Natural killer cell (primary cell): ENCODE measurements at regions not wholly inside any gene's neighbourhood (a gene's known extent, or its start where the extent isn't known, plus 50 kb on each side); places are given as distances from the start of the nearest gene placed in this dataset.

Source experiments
- ATAC-seq, 3 donors: fragments of 150-1000 bp in 2 of 3; fragments of 200-7000 bp in 1 of 3; cut with Tn5 transposase; 1 replicate in 1 of 3; 2 replicates in 2 of 3; pipeline ENCODE4 v1.10.0; 2021; ENCODE audit warnings: mild to moderate bottlenecking in 2 of 3, moderate library complexity in 2 of 3
- DNase-seq, 2 donors: peaks; one replicate each; pipeline versions ENCODE4 v3.0.0 to v3.0.0-alpha.2; 2013 to 2021; ENCODE audit warnings: mixed read lengths in 1 of 2
- H3K27ac ChIP-seq: one replicate; pipeline ENCODE4 v1.5.1; 2013; ENCODE audit warnings: mild to moderate bottlenecking, low read length
- H3K27me3 ChIP-seq: one replicate; pipeline ENCODE4 v1.6.1; 2013; ENCODE audit warnings: low read length; ENCODE audit not compliant: control insufficient read depth, insufficient read depth
- H3K36me3 ChIP-seq: one replicate; pipeline ENCODE4 v1.6.1; 2013; ENCODE audit warnings: low read length; ENCODE audit not compliant: control insufficient read depth, insufficient read depth
- H3K4me1 ChIP-seq: one replicate; pipeline ENCODE4 v1.6.1; 2013; ENCODE audit warnings: low read length; ENCODE audit not compliant: control insufficient read depth, insufficient read depth
- H3K4me3 ChIP-seq: one replicate; pipeline ENCODE4 v1.5.1; 2013; ENCODE audit warnings: low read length
- H3K9me3 ChIP-seq: one replicate; pipeline ENCODE4 v1.6.1; 2013; ENCODE audit warnings: low read length; ENCODE audit not compliant: control insufficient read depth, insufficient read depth
- H3K27ac Mint-ChIP-seq, 2 donors: one replicate each; pipeline ENCODE4 v1.8.0; 2022; ENCODE audit warnings: mild to moderate bottlenecking in 2 of 2, mixed read lengths in 2 of 2, moderate library complexity in 1 of 2
- H3K27me3 Mint-ChIP-seq, 2 donors: one replicate each; pipeline ENCODE4 v1.8.0; 2022; ENCODE audit warnings: low read depth in 2 of 2, mixed read lengths in 2 of 2
- H3K36me3 Mint-ChIP-seq: one replicate; pipeline ENCODE4 v1.8.0; 2022; ENCODE audit warnings: mixed read lengths
- H3K4me1 Mint-ChIP-seq, 2 donors: one replicate each; pipeline ENCODE4 v1.8.0; 2022; ENCODE audit warnings: mixed read lengths in 2 of 2
- H3K4me3 Mint-ChIP-seq: one replicate; pipeline ENCODE4 v1.8.0; 2022; ENCODE audit warnings: mild to moderate bottlenecking, moderate library complexity, mixed read lengths
- H3K9me3 Mint-ChIP-seq, 2 donors: one replicate each; pipeline ENCODE4 v1.8.0; 2022; ENCODE audit warnings: mixed read lengths in 2 of 2
- WGBS: methylation state at CpG from one replicate; pipeline ENCODE4 v1.1.7; 2013; ENCODE audit warnings: missing lambda C conversion rate; ENCODE audit not compliant: insufficient coverage; 5-methylcytosine and 5-hydroxymethylcytosine counted together
- intact Hi-C: fragments of 100-400 bp; cut with micrococcal nuclease; formaldehyde crosslinking; loops from one replicate; pipeline ENCODE4 v1.14.2; 2022
- TF ChIP-seq, protein P1 (sequence below): fragments of 200-600 bp; IDR thresholded peaks from one replicate; pipeline ENCODE4 v1.8.0; 2022; ENCODE audit warnings: antibody characterized with exemption

DNA sequence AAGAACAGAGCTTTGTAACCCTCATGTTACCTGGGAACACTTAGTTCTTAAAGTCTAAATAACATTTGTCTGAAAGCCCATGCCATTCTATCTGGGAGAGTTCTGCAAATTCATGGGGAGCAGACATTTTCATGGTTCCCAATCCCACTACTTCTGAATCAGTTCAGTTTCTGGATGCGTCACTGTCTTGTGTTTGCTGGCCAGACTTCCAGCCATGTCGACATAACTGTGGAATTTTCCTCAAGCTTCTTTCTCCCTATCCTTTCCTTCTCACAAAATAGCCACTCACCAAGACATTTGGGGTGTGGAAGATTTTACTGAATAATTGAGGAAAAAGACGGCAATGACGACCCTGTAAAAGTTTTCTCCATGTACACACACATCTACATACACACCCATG, 272.5 kb downstream of the NEBL start:
- WGBS = 89% methylated on average over 3 of the region's 4 CpGs
- Histone ChIP-seq H3K27ac (no peak overlapping the region), H3K27me3 (no peaks in the 10 kb centered on the region), H3K36me3 (no peaks in the 10 kb centered on the region), H3K4me3 (no peak overlapping the region), H3K9me3 (peaks cover 8% of the 10 kb centered on the region), H3K4me1 (peaks cover 15% of the 10 kb centered on the region)
- TF ChIP-seq, protein P1, sequence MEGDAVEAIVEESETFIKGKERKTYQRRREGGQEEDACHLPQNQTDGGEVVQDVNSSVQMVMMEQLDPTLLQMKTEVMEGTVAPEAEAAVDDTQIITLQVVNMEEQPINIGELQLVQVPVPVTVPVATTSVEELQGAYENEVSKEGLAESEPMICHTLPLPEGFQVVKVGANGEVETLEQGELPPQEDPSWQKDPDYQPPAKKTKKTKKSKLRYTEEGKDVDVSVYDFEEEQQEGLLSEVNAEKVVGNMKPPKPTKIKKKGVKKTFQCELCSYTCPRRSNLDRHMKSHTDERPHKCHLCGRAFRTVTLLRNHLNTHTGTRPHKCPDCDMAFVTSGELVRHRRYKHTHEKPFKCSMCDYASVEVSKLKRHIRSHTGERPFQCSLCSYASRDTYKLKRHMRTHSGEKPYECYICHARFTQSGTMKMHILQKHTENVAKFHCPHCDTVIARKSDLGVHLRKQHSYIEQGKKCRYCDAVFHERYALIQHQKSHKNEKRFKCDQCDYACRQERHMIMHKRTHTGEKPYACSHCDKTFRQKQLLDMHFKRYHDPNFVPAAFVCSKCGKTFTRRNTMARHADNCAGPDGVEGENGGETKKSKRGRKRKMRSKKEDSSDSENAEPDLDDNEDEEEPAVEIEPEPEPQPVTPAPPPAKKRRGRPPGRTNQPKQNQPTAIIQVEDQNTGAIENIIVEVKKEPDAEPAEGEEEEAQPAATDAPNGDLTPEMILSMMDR = no peak
- no peaks in the 10 kb centered on the region for H3K27me3 Mint-ChIP-seq
- peaks cover 9 to 21% of the 10 kb centered on the region in 2 donors for H3K4me1 Mint-ChIP-seq
- H3K36me3 Mint-ChIP-seq = peaks cover 14% of the 10 kb centered on the region
- DNase-seq = no peak
- peak overlapping the region; percentile 70 to 77 for H3K27ac Mint-ChIP-seq
- H3K4me3 Mint-ChIP-seq = peak overlapping the region; percentile 47
- intact Hi-C loops = no loop called here
- ATAC-seq = no peak
- peaks cover 4 to 5% of the 10 kb centered on the region in 2 donors for H3K9me3 Mint-ChIP-seq

DNA sequence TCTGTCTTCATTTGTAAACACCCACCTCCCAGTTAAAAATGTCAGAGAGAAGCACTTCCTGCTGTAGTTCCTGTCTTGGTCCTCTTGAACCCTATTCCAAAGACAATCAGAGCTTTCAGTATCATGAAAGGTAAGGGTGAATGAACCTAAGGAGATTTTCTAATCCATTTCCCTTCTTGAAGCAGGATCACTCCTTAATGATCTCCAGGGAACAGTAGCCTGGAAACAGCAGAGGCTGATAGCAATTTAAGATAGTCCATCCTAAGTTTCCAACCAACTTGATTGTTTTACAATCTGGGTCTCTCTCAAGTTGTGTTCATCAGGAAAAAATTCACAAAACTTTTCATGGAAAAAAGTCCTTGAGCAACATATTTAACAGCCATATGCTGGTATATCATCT, 273.6 kb downstream of the NEBL start:
- Mint-ChIP-seq H3K27me3 (no peaks in the 10 kb centered on the region), H3K27ac (no peak overlapping the region), H3K4me3 (no peak overlapping the region), H3K4me1 (peaks cover 14 to 25% of the 10 kb centered on the region in 2 donors), H3K36me3 (peaks cover 14% of the 10 kb centered on the region), H3K9me3 (peaks cover 4 to 5% of the 10 kb centered on the region in 2 donors)
- peaks cover 8% of the 10 kb centered on the region for H3K9me3 ChIP-seq
- ATAC-seq (no peak), DNase-seq (no peak)
- no peaks in the 10 kb centered on the region for H3K36me3 ChIP-seq
- H3K27me3 ChIP-seq = no peaks in the 10 kb centered on the region
- peaks cover 15% of the 10 kb centered on the region for H3K4me1 ChIP-seq
- H3K27ac ChIP-seq = peak overlapping the region; percentile 72
- intact Hi-C loops = loop anchor here (1.0 to 2.0 kb wide), 2 partner anchors 27 to 103 kb away; no protein-coding TSS in a partner anchor
- TF ChIP-seq, protein P1 = no peak
- H3K4me3 ChIP-seq = no peak overlapping the region

DNA sequence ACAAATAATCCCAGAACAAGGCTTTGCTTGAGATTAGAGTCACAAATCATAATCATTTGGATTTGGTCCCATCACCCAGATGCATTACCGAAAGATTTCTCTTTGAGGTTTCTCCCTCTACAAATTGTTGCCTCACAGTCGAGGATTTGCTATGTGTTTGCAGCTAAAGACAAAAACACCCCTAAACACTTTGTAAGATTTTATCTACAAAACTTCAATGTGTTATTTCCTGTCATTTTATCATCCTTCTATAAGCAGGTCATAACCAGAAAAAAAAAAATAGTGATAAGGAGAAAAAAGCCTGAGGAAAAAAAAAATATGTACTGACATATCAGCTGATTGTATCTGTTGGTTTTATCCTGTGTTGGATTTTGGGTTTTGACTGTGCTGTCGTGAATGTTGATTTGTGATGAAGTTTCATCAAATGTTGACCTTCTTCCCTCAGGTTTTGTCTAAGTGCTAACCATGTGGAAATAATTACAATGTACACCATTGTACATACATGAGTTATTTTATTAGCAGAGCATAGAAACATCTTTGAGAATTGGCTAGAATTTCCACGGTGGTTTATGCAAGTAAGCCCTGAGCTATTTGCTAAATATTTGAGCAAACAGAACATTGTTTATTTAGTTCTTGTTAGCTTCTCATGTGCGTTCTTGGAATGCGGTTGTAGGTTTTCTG, 274.4 kb downstream of the NEBL start:
- DNase-seq (peak in 1 of 2 donors; percentile 11), ATAC-seq (peak; percentile 75 to 83 (median 81))
- 20% methylated on average over 6 of the region's 6 CpGs for WGBS
- TF ChIP-seq, protein P1 = no peak
- Histone ChIP-seq H3K4me3 (no peak overlapping the region), H3K36me3 (no peaks in the 10 kb centered on the region), H3K9me3 (peaks cover 8% of the 10 kb centered on the region), H3K27me3 (no peaks in the 10 kb centered on the region), H3K4me1 (peaks cover 15% of the 10 kb centered on the region), H3K27ac (peak overlapping the region; percentile 72)
- intact Hi-C loops = loop anchor here (1.0 to 2.0 kb wide), 2 partner anchors 26 to 104 kb away; no protein-coding TSS in a partner anchor
- H3K4me3 Mint-ChIP-seq = no peak overlapping the region
- no peaks in the 10 kb centered on the region for H3K27me3 Mint-ChIP-seq
- peaks cover 8% of the 10 kb centered on the region for H3K36me3 Mint-ChIP-seq
- H3K27ac Mint-ChIP-seq = no peak overlapping the region
- H3K9me3 Mint-ChIP-seq = peaks cover 3 to 4% of the 10 kb centered on the region in 2 donors
- H3K4me1 Mint-ChIP-seq = peaks cover 18 to 19% of the 10 kb centered on the region in 2 donors

DNA sequence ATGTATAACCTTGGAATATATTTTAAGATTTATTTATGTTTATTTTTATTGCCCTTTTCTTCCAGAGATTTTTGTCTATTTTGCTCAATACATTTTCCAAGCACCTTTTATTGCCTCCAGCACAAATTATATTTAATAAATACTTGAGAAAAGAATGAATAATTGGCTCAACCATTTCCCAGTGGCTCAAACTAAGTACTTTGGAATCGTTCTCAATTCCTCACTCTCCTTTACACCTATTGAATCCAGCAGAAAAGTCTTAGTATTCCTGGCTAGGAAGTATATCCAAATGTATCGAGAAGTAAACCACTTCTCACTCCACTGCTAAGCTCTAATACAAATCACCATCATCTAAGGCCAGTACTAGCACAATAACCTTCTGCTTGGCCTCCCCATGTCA, 276.1 kb downstream of the NEBL start:
- no peaks in the 10 kb centered on the region for H3K36me3 ChIP-seq
- H3K4me1 ChIP-seq = peaks cover 20% of the 10 kb centered on the region
- Mint-ChIP-seq H3K4me1 (peaks cover 29 to 35% of the 10 kb centered on the region in 2 donors), H3K27me3 (no peaks in the 10 kb centered on the region), H3K9me3 (peaks cover 3 to 4% of the 10 kb centered on the region in 2 donors), H3K36me3 (peaks cover 8% of the 10 kb centered on the region), H3K27ac (no peak overlapping the region), H3K4me3 (no peak overlapping the region)
- intact Hi-C loops = no loop called here
- no peak overlapping the region for H3K4me3 ChIP-seq
- TF ChIP-seq, protein P1 = no peak
- peak overlapping the region; percentile 27 for H3K27ac ChIP-seq
- no peaks in the 10 kb centered on the region for H3K27me3 ChIP-seq
- 85% methylated on average over 2 of the region's 2 CpGs for WGBS
- DNase-seq (no peak), ATAC-seq (no peak)
- peaks cover 8% of the 10 kb centered on the region for H3K9me3 ChIP-seq
